CD4-positive, alpha-beta T cell treated with Interleukin-4 for 1 hour (primary cell): ENCODE measurements at regions not wholly inside any gene's neighbourhood (a gene's known extent, or its start where the extent isn't known, plus 50 kb on each side); places are given as distances from the start of the nearest gene placed in this dataset.

Experiments used
- DNase-seq, 2 donors: peaks; one replicate each; pipeline ENCODE4 v3.0.0-alpha.2; 2020 to 2022

DNA sequence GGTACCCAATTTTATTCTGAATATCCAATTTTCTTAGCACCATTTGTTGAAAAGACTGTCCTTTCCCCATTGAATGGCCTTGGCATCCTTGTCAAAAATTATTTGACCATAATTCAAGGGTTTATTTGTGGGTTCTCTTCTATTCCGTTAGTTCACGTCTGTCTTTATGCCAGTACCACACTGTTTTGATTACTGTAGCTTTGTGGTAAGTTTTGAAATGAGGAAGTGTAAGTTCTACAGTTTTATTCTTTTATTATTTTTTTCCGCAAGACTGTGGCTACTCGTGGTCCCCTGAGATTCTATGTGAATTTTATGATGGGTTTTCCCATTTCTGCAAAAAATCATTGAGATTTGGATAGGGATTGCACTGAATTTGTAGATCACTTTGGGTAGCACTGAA, 402.6 kb downstream of the PLK2 start:
- DNase-seq = no peak

DNA sequence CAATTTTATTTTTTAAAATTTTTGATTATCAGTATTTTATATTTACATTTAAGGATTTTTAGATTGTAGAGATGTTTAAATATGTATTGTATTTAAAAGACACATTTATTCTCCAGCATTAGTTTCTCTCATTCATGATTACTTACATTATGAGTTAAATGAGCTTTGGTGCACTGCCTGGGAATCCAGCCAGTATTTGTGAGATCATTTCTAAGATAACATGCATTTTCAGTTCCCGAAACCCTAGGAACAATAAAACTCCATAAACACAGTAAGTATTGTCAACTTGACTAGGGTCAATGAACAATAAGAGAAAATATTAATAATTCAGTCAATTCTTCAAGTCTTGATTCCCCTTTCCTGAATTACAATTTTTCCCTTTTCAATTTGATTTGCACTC, 403.3 kb downstream of the PLK2 start:
- no peak for DNase-seq

DNA sequence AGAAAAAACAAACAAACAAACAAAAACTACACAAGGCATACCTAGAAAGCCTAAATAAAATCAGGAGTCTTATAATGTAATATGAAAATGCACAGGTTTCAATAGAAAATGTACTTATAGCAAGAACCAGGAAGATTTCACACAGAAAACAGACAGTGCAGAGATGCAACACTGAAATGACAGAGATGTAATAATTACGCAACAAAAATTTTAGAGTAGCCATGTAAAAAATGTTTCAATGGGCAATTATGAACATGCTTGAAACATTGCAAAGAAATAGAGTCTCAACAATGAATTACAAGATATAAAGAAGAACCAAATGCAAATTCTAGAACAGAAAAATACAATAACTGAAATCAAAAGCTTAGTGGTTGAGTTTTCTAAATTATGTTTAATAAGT, 405.9 kb downstream of the PLK2 start:
- no peak for DNase-seq

DNA sequence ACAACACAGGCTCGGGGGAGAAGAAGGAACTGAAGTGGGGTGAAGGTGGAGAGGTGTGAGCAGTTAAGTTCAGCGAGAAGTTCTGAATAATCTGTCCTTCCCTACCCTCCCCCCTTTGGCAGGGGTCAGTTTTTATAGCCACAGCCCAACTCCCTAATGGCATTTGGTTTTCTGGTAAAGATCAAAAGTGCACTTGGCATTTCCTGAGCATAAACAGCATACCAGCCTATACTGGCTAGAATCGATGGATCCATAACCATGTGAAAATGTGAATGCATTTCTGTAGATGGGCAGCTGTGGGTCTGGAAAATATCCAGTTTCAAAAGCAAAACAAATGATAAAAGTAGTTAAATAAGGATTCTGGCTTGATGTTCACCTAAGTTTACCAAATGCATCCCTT, 410.9 kb downstream of the PLK2 start:
- DNase-seq = no peak

DNA sequence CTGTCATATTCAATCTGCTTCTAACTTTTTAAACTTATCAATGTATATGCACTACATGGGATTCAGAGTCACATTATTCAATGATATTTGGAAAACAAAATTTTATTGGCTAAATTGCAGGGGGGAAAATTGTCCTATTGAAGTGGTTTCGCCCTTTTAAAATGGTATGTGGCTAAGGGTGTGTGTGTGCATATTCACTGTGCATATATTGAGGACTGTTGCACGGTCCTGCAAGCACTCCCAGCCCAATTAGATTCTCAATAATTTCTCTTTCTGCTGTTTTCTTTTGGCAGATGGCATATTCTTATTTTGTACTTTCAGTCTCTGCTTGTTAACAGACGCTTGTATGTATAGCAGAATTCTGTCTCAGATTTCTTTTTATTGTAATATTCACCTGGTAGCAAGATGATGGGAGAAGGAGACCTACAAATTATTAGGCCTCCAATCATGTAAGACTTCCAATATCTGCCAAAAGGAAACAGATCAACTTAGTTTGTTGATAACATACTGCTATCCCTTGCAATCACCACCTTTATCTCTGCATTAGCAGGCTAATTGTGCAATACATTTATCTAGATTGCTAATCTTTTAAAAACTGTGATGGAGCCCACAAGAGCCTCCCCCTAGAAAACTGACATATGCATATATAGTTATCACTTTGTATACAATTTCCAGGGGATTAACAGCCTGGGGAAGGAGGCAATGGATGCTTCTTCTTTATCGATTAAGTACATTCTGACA, 411.5 kb downstream of the PLK2 start:
- no peak for DNase-seq

DNA sequence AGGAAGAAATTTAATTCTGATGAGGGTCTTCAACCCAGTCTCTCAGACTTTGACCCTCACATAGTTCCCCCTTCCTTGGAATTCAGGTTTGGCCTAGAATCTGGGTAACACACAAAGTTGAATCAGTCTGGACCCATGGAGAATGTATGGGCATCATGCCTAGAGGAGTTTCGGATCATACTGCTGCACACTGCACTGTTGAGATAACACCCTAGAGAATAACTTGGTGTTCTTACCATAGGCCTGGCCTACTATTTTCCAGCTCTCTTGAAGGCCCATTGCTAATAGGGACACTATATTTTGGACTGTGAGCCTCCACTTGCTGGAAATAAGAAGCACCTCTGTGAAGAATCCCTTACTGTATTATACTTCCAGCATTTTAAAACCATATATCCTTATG, 413.5 kb downstream of the PLK2 start:
- DNase-seq = no peak

DNA sequence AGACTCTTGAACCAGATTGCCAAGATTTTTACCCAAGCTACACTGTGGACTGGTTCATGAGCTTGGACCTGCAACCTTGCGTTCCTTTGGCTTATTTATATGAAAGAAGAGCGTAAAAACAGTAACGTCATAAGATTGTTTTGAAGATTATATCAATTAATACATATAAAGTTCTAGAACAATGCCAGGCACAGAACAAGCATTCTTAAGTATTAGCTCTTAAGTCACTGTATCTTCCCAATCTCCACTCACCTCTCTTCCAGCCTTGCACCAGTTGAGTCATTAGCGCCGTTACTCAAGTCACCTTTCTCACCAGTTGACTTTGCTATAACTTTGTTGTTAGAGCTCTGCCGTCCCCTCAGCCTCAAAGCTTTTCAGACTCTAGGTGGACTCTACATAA, 415.7 kb downstream of the PLK2 start:
- no peak for DNase-seq

DNA sequence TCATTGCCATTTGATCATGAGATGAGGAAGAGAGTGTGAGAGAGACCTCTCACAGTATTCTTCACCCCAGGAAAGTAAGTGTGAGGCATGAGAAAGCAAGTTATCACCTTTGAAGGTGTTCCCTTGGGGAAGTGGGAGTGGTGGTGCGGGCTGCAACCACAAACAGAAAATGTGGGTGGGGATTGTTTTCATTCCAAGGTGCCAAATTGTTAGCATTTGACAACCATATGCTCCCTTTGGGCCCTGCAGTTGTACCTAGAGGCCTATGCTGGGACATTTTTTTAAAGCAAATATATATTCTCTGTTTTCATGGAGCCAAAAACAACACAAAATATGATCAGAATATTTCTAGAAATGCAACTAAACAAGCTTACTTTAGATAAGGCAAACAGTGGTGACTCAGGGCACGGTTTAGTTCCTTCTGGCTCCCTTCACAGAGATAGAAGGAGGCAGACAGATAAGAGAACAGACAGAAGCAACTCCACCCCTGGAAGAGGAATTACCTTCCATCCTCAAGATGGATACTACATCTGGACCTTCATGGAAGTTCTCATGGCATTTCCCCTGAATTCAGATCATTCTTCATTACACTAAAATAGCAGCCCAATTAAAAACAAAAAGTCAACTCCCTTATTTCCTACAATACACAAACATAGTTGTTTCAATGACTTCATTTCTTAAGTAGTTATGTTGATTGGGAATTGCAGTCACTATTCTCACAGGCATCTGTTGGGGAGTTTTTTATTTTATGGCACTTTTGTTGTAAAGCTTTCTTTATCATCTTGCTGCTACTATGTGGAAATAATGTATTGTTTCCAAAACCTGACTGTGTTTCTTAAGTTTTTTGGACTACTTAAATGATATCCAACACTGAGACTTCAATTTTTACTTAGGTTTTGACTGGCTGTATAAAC, 416.6 kb downstream of the PLK2 start:
- DNase-seq = no peak

DNA sequence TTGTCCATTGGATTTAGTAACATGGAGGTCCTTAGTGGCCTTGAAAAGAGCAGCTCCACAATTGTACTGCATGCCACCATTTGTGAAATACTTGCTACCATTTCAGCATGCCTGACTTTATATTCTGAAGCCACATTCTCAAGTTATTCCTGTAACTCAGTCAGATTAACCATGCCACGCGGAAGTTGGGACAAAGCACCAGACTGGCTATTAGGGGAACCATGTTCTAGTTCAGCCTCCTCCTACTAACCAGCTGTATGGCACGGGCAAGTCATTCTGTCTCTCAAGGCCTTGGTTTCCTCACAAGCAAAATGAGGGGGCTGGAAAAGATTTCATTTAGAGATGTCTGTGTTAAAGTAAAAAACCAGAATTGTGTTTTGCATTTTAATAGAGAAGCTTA, 418.0 kb downstream of the PLK2 start:
- no peak for DNase-seq

DNA sequence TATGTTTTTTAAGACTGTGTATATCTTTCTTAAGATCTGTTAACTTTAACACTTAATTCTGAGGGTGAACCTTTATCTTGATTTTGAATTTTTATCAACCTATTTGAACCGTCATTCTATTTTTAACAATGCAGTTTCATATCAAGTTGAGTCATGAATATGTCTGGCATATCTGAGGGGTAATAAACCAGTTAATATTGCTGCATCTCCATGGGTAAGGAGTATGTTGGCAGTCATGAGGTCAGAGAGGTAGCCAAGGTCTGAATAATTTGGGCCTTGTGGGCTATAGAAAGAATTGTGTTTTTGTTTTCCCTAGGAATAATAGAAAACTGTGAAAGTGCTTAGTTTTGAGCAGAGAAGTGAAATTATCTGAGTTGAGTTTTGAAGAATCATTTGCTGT, 419.0 kb downstream of the PLK2 start:
- DNase-seq = no peak

DNA sequence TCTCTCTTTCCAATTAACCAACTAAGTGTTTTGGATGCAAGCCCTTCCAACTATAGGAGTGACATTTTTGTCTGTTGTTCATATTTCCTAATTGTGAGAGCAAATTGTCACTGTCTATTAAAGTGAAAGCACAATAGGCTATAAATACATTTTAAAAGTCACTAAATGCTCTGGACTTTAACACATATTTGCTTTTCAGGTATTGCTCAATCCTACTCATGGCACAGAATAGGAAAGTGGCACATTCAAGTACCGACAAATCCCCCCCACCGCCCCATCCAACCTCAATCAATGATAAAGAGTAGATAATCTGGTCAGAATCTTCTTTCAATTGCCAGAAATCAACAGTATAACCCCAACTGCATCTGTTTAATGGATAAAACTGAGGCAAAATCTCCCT, 419.8 kb downstream of the PLK2 start:
- DNase-seq = no peak

DNA sequence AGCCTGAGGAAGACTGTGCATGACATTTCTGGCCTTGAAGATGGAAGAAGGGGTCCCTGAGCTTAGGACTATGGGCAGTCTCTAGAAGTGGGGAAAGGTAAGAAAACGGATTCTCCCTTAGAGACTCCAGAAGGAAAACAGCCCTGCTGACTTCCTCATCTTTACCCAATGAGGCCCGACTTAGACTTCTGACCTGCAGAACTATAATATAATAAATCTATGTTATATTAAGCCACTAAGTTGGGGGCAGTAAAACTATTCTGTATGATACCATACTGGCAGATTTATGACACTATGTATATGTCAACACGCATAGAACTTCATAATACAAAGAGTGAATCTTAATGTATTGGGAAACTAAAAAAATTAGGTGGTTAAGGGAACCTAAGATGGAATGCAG, 422.0 kb downstream of the PLK2 start:
- DNase-seq = no peak

DNA sequence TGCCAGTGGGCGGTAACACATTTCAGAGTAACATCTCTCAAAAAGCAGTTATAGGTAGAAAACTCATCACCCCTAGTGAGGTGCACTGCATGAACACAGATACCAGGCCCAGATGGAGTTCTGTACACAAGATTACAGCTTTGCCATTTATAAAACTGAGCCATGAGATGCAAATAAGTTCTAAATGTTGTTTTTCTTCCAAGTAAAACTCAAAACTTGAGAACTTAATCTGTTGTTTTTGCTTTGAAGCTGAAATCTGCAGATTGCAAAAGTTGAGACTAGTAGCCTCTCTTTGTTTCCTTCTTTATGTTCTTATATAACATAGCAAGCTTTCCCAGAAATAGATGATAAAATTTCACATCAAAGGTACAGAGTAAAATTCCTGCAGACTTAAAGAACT, 434.1 kb downstream of the PLK2 start:
- no peak for DNase-seq

DNA sequence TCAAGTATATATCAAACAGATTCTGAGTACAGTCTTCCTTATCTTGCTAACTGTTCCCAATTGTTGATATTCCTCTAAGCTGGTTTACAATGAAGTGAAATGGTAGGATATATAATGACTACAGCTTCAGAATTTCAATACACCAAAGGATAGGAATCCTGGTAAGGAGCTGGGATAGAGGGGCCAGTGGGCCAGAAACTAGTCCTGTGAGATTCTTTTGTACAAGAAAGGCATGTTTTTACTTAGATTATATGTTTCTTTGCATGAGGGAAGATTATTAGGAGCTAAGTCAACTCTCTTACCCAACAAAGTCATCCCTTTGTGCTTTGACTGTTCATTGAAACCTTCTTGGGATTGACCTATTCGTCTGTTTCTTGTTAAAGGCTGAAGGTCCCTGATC, 435.7 kb downstream of the PLK2 start:
- no peak for DNase-seq

DNA sequence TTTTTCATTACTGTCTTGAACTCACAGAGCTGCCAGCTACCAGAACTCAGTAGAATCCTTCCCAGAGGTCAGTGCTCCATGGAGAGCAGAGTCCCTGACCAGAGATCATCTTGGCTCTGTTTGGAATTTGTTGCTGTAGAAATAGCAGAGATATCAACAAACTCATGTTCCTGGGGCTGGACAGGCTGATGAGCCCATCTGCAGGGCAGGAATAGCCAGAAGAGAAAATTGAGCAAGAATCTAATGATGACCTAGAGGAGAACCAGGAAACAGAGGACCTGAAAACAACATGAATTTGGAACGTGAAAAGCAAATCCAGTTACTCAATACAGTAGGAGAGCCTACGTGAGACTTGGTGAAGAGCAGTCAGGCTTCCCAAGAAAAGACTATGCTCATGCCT, 437.8 kb downstream of the PLK2 start:
- no peak for DNase-seq

DNA sequence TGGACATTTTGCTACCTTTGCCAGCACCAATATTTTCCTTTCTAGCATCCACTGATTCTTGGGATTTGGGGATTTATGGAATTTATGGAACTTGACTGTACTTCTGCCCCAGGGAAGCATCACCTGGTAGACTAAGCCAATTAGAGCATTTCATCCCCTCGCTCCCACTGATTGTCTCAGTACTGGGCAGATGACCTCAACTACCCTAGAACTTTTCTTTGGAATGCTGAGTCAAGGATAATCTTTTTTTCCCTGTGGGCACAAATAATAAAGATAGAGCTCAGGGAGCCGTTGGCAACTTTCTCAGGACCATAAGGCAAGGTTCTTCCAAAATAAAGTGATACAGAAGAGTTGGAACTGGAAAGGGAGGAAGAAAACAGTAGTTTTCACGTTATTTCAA, 438.4 kb downstream of the PLK2 start:
- no peak for DNase-seq

DNA sequence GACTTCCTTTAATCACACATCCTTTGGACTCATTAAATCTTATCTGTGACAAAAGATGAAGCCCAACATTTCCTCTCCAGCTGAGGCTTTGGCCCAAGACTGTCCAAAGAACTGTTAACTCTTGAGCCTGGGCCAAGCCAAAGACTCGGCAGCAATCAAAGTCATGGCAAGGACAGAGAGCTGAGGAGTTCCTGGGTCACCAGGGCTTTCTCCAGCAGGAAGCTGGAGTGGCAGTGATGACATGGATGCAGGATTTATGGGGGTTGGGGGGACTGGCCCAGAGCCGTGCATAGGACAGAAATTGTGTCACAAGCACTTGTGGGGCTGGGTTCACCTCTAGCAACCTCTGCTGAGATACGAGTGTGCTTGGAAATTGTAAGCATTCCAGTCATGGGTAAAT, 440.3 kb downstream of the PLK2 start:
- no peak for DNase-seq

DNA sequence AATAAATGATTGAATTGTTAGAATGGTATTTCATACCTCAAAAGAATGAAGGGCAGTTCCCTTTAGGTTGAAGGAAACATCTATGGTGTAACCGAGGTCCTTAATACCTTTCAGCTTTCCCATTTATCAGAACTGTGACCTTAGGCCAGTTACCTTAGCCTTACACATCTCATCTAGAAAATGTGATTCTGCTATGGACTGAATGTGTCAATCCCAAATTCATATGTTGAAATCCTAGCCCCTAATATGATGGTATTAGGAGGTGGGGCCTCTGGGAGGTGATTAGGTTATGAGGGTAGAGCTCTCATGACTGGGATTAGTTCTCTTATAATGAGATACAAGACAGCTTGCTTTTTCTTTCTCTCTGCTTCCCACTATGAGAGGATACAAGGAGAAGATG, 441.9 kb downstream of the PLK2 start:
- DNase-seq = no peak

DNA sequence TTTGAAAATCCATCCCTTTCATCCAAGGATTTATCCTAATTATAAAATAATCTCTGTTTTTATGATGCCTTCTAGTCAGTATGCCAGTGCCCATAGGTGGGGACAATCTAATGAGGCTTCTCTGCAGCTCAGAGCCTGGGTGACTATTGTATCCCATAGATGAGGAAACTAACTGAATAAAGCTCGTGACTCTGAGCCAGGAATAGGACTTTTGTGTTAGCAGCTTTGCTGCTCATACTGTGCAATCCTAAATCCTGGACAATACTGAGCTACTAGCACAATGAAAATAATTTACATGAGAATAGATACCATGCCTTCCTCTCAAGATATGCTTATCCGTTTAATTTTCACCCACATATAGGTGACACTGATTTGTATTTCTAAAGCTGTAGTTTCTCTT, 443.0 kb downstream of the PLK2 start:
- DNase-seq = no peak

DNA sequence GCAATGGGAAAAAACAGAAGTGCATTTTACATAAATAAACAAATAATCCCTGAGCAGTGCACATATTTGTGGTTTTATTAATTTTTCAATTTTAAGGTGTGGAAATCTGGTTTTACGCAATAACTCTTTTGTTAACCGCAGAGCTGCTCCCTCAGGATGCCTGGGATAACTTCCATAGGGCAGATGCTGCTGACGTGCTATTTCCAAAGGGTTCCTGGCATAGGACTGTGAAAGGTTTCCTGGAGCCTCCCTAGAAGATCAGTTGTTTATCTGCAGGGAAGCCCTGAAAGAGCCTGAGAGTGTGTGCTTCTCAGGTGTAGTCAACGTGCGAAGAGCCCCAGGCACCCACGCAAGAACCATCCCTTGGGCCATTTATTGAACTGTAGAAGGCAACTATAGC, 443.5 kb downstream of the PLK2 start:
- no peak for DNase-seq

DNA sequence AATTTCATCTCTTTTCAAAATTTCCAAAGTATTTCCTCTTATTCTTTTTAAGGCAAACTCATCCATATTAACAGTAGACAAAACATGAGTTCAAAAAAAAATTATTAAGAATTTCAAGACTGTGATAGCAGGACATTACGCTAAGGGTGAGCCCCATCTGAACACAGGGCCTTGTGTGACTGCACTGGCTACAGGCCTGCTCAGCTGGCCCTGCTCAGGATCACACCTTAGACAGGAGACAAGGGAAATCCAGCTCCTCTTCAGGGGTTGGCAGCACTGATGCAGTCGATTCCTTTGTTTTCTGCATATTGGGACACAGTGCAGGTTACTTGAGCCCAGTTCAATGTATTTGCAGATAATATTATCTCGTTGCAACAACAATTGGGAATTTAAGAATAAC, 444.7 kb downstream of the PLK2 start:
- no peak for DNase-seq

DNA sequence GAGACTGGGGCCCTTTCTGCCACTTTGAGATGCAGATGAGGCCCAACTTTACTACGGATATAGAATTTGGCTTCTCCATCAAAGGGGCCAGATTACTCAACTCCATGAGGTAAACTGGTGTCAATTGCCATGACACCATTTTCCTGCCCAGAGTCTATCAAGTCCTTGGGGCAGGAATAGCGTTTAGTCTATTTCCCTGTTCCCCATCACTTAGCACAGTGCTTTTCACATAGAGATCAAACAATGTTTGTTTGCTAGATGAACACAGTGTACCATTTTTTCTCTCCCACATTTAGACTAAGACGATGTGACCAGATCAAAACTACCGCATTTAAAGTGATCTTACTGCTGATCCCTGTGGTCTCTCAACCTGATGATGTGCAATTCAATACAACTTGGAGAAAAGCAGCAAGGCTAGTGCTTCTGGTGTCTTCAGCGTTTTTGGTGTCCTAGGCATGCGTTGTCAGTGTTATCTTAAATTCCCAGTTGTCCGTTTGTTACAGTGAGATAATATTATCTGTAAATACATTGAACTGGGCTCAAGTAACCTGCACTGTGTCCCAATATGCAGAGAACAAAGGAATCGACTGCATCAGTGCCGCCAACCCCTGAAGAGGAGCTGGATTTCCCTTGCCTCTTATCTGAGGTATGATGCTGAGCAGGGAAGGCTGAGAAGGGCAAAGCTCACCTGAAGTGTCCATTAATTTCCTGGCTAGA, 446.2 kb downstream of the PLK2 start:
- DNase-seq = no peak

DNA sequence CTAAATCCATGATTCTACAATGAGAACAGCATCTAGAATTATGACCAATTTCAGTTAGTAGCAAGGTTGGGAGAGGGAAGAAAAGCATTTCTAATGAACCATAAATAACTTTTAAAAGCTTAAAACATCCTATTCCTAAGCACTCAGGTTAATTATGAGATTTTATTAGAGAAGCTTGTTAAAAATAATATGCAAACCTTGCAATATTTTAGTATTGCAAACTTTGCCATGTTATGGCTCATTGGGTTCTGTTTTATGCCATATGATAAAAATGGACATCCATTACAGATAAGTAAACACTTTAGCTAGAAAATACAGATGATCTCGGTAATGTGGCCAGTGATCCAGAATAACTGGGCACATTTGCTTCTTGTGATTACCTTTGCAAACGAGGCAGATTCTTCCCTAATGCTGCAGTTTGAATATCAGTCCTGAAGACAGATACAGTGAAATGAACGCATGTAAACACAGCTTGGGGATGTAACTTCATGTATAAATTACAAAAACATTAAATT, 447.0 kb downstream of the PLK2 start:
- DNase-seq = no peak

DNA sequence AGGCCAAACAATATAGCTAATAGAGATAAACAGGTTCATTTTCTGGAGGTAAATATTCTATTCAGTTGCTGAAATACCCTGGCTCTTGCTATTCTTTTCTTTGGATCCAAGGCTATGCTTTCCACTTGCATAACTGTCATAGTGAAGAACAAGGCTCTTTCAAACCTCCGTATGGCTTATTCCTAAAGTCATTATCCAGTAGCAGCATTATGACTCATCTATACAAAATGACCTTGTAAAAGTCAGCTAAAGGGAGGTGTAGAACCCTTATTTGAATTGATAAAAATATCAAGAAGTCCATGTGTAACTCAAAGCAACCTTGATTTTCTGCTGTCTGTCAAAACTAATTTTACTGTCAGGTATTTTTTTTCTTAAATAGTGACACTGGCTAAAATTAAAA, 447.8 kb downstream of the PLK2 start:
- DNase-seq = no peak
